Astrocyte of the cerebellum (primary cell): ENCODE measurements at regions not wholly inside any gene's neighbourhood (a gene's known extent, or its start where the extent isn't known, plus 50 kb on each side); places are given as distances from the start of the nearest gene placed in this dataset.

ENCODE experiments used
- DNase-seq: peaks from one replicate; pipeline ENCODE4 v3.0.0-alpha.2; 2011; ENCODE audit warnings: low read depth
- H3K4me3 ChIP-seq: 2 replicates; pipeline ENCODE4 v1.5.1; 2011; ENCODE audit warnings: mild to moderate bottlenecking, low read depth, low read length, moderate library complexity
- in situ Hi-C: cut with HindIII; loops from 2 replicates; pipeline ENCODE4 v1.10.0; 2017; ENCODE audit warnings: low sequenced_read_pairs
- TF ChIP-seq, protein P1 (sequence below): IDR thresholded peaks from 2 replicates; pipeline ENCODE4 v1.5.1; 2012; ENCODE audit warnings: low read length, low read depth, moderate library complexity, mild to moderate bottlenecking; ENCODE audit errors: missing control alignments

DNA sequence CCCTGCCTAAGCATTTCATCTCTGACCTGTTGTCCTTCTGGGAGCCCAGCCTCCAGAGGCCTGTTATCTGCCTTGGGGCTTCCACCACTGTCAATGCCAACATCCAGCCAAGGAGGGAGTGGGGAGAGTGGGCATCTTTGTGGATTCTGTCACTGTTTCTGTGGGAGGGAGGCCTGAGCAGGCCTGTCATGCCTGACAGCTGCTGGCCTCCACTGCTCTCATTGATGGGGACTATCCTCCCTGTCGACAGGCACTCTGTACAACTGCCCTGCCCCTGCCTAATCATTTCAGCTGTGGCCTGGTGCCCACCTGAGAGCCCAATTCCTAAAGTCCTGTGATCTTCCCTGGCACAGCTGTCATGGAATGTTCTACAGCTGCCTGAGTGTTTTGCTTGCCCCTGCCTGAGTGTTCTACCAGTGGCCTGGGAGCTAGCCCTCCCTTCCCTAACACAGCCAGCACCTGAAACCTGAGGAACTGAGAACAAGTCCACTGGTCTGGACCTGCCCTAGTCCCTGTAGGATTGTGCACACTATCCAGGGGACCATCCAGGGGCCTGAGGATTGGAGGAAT, 145.3 kb downstream of the FAM83B start:
- TF ChIP-seq, protein P1, sequence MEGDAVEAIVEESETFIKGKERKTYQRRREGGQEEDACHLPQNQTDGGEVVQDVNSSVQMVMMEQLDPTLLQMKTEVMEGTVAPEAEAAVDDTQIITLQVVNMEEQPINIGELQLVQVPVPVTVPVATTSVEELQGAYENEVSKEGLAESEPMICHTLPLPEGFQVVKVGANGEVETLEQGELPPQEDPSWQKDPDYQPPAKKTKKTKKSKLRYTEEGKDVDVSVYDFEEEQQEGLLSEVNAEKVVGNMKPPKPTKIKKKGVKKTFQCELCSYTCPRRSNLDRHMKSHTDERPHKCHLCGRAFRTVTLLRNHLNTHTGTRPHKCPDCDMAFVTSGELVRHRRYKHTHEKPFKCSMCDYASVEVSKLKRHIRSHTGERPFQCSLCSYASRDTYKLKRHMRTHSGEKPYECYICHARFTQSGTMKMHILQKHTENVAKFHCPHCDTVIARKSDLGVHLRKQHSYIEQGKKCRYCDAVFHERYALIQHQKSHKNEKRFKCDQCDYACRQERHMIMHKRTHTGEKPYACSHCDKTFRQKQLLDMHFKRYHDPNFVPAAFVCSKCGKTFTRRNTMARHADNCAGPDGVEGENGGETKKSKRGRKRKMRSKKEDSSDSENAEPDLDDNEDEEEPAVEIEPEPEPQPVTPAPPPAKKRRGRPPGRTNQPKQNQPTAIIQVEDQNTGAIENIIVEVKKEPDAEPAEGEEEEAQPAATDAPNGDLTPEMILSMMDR, result no peak
- no peak overlapping the region for H3K4me3 ChIP-seq
- no peak for DNase-seq
- in situ Hi-C loops, result no loop called here

DNA sequence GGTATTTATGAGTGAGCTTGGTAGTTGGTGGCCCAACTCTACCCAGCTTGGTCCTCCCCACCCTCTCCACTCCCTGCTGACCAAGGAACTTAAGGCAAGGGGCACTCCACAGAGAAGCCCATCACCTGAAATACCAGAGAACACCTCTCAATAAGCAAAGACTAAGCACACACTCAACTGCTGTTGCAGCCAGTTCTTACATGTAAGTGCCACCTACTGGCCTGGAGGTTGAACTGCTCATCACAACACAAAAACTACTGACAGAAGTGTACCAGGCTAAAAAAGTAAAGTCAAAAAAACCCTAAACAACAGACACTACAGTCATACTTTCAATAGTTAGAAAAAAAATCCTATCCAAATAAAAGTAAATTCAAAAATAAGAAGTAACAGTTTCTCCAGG, 146.2 kb downstream of the FAM83B start:
- DNase-seq, result no peak
- in situ Hi-C loops, result no loop called here
- TF ChIP-seq, protein P1, result peak; percentile 18
- no peak overlapping the region for H3K4me3 ChIP-seq

DNA sequence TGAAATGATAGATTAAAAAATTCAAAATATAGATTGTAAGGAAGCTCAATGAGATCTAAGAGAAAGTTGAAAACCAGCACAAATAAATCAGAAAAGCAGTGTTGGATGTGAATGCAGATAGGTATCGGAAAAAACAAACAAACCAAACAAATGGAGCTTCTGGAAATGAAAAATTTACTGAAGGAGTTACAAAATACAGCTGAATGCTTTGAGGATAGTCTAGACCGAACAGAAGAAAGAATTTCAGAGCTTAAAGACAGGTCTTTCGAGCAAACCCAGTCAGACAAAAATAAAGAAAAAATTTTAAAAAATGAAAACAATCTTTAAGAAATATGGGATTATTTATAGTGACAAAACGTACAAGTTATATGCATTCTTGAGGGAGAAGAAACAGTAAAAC, 146.7 kb downstream of the FAM83B start:
- DNase-seq, result no peak
- in situ Hi-C loops, result no loop called here
- H3K4me3 ChIP-seq, result no peak overlapping the region
- TF ChIP-seq, protein P1, result no peak

DNA sequence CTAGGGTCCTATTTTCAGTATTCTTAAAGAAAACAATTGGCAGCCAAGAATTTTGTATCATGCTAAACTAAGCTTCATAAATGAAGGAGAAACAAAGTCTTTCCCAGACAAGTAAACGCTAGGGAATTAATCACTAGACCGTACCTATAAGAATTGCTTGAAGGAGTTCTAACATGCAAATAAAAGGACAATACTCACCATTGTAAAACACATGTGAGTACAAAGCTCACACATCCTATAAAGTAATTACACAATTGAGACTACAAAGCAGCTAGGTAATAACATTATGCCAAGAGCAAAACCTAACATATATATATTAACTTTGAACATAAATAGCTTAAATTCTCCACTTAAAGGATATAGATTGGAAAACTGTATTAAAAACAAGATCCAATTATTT, 147.4 kb downstream of the FAM83B start:
- TF ChIP-seq, protein P1, result no peak
- in situ Hi-C loops, result no loop called here
- no peak for DNase-seq
- no peak overlapping the region for H3K4me3 ChIP-seq

DNA sequence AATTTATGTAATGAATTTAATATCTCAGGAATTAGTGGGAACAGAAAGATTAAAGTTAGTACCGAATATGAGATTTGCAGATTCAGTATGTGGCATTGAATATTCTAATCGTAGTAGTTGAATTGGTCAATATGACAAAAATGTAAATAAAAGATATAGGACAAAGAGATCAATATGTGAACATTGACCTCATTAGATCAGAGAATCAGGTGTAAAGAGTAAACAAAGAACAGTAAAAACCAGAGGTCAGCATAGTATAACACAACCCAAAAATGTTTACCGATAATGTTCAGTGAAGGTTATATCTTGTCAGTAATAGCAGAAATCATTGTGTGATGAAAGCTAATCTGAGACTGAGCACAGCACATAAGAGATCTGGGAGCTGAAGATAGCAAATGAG, 152.0 kb downstream of the FAM83B start:
- TF ChIP-seq, protein P1, result no peak
- H3K4me3 ChIP-seq, result no peak overlapping the region
- DNase-seq, result no peak
- in situ Hi-C loops, result no loop called here

DNA sequence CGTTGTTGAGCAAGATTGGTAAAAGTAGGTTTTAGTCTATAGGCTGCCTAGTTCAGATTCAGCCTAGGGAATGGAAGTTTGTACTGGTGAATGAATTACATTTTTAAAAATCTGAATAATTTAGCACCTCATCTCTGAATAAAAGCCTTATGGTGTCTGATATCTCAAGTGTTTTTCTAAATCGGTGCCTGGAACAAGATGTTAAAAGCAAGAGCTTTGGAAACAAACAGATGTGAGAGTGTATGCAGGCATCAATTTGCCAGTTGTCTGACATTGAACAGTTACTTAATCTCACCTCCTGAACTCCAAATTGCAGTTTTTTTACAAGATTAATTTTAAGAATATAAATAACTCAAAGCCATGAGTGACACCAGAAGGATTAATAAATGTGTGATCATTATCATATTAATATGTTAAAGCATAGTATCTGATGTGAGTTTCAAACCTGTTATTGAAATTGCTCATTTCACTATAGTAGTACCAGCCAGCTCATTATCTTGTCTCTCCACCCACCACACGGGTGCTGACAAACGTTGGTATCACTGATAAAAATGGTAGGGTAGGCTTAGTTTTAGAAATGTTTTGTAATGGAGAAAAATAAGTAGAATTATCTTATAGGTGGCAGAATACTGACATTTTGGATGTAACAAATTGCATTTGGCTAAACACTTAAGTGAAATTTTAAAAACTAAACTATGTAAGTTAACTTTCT, 157.3 kb downstream of the FAM83B start:
- in situ Hi-C loops, result no loop called here
- TF ChIP-seq, protein P1, result no peak
- no peak for DNase-seq
- no peak overlapping the region for H3K4me3 ChIP-seq

DNA sequence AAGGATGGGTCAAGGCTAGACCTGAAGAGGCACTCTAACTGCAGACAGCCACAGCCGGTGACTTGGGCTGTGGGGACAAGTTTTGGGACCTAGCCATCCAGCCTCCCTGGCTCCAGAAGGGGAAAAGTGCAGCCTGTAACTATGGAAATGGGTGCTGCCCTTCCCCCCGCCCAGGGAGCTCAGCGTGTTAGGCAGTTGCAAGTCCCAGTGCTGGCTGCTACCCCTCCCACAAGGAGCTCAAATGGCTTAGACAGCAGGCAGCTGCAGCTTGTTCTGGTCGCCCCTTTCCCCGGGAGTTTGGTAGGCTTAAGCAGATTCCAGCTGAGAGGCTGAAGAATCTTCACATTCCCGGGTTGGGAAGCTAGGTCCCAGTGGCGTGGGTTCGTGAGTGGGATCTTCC, 162.6 kb downstream of the FAM83B start:
- no peak overlapping the region for H3K4me3 ChIP-seq
- DNase-seq, result no peak

More for the DNA sequence above, 162.6 kb downstream of the FAM83B start:
- TF ChIP-seq, protein P1, result no peak
- in situ Hi-C loops, result no loop called here
